GM12875 (cell line): ENCODE measurements at regions not wholly inside any gene's neighbourhood (a gene's known extent, or its start where the extent isn't known, plus 50 kb on each side); places are given as distances from the start of the nearest gene placed in this dataset.
"Not testable (repeated sequence)": the region's sequence is repeated elsewhere in the genome, so short reads cannot be mapped to it uniquely, and the experiment has no call there.

Experiments
- H3K4me3 ChIP-seq: one replicate; pipeline ENCODE4 v1.5.1; 2011; ENCODE audit warnings: low read depth, low read length, control low read depth
- TF ChIP-seq, protein P1 (sequence below): IDR thresholded peaks from 2 replicates; pipeline ENCODE4 v1.5.1; 2011; ENCODE audit warnings: low read depth, mild to moderate bottlenecking, control low read depth, inconsistent platforms, low read length, moderate library complexity, borderline replicate concordance; ENCODE audit not compliant: insufficient read depth

- TF ChIP-seq, protein P1, sequence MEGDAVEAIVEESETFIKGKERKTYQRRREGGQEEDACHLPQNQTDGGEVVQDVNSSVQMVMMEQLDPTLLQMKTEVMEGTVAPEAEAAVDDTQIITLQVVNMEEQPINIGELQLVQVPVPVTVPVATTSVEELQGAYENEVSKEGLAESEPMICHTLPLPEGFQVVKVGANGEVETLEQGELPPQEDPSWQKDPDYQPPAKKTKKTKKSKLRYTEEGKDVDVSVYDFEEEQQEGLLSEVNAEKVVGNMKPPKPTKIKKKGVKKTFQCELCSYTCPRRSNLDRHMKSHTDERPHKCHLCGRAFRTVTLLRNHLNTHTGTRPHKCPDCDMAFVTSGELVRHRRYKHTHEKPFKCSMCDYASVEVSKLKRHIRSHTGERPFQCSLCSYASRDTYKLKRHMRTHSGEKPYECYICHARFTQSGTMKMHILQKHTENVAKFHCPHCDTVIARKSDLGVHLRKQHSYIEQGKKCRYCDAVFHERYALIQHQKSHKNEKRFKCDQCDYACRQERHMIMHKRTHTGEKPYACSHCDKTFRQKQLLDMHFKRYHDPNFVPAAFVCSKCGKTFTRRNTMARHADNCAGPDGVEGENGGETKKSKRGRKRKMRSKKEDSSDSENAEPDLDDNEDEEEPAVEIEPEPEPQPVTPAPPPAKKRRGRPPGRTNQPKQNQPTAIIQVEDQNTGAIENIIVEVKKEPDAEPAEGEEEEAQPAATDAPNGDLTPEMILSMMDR = no peak
- no peak overlapping the region for H3K4me3 ChIP-seq
Observed at GRCh38 chr4:15198070-15198727, 195.9 kb downstream of the CPEB2 start.

- no peak overlapping the region for H3K4me3 ChIP-seq
- TF ChIP-seq, protein P1 = no peak
Observed at GRCh38 chr4:15201782-15202181, 199.5 kb downstream of the CPEB2 start.

DNA sequence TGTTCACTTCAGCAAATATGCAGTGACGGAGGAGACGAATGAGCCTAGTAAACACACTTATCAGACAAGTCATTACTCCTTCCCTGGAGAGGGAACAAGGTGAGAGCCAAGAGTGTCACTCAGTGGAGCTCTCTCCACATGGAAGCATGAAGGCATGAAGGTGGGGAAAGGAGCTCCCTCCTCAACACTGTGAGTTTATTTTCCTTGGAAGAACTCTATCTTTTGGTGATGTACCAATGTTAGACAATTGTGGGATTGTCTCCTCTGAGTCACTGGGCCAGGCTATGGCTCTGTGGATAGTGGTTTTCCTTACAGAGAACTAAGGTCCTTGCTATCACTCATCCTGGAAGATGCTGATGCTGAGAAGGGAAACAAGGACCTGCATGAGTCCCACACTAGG lies 200.2 kb downstream of the CPEB2 start:
- H3K4me3 ChIP-seq = no peak overlapping the region
- TF ChIP-seq, protein P1 = no peak

- not testable (repeated sequence) for H3K4me3 ChIP-seq
Observed at GRCh38 chr4:15206526-15206925, 204.2 kb downstream of the CPEB2 start.

- TF ChIP-seq, protein P1 = no peak
- no peak overlapping the region for H3K4me3 ChIP-seq
Observed at GRCh38 chr4:15213302-15213970, 211.2 kb downstream of the CPEB2 start.

DNA sequence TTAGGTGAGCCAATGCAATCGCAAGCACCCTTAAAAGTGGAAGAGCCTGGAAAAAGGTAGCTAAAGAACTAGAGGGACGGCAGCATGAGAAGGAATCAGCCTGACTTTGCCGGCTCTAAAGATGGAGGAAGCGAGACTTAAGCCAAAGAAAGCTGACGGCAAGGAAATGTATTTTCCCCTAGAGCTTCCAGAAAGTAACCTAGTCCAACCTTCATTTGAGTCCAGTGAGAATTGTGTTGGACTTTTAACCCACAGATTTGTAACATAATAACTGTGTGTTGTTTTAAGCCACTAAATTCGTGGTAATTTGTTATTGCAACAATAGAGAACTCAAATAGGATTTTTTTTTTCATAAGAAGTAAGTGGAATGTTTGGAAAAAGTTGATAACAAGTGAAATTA lies 212.7 kb upstream of the C1QTNF7 start:
- no peak overlapping the region for H3K4me3 ChIP-seq
- TF ChIP-seq, protein P1 = no peak

GRCh38 chr4:15226203-15226602 lies 201.6 kb upstream of the C1QTNF7 start:
- TF ChIP-seq, protein P1 = no peak
- H3K4me3 ChIP-seq = no peak overlapping the region
